CD4-positive, alpha-beta T cell (primary cell): ENCODE measurements at regions not wholly inside any gene's neighbourhood (a gene's known extent, or its start where the extent isn't known, plus 50 kb on each side); places are given as distances from the start of the nearest gene placed in this dataset.

Experiments used
- ATAC-seq: fragments of 200-7000 bp; cut with Tn5 transposase; one replicate; pipeline ENCODE4 v1.10.0; 2022; ENCODE audit warnings: mild to moderate bottlenecking; ENCODE audit not compliant: poor library complexity
- CTCF ChIA-PET: fragments of 350-600 bp; sonication (Branson Sonifier 250); formaldehyde crosslinking; loops from one replicate; lab custom pipeline; 2021; ENCODE audit warnings: antibody characterized with exemption, inconsistent platforms; lab: Charles Lee
- POLR2A ChIA-PET: fragments of 350-600 bp; sonication (Branson Sonifier 250); formaldehyde crosslinking; loops from one replicate; lab custom pipeline; 2021; ENCODE audit warnings: antibody characterized with exemption, inconsistent platforms; lab: Charles Lee
- DNase-seq, 14 experiments: peaks; one replicate each; pipeline ENCODE4 v3.0.0-alpha.2; 2013 to 2020; ENCODE audit warnings: mixed read lengths in 2 of 14
- H3K27ac ChIP-seq, 2 donors: one replicate each; pipeline versions ENCODE4 v1.5.1 to v1.7.0; 2013; ENCODE audit warnings: low read length in 2 of 2, low read depth in 1 of 2, mild to moderate bottlenecking in 1 of 2
- H3K27me3 ChIP-seq, 2 experiments: 1 replicate in 1 of 2; 2 replicates in 1 of 2; pipeline versions ENCODE4 v1.6.1 to v1.7.0; 2013; ENCODE audit warnings: low read length in 2 of 2, control low read depth in 1 of 2, mild to moderate bottlenecking in 1 of 2, moderate library complexity in 1 of 2; ENCODE audit not compliant: insufficient read depth in 2 of 2, control insufficient read depth in 1 of 2
- H3K36me3 ChIP-seq: one replicate; pipeline ENCODE4 v1.6.1; 2013; ENCODE audit warnings: low read length, control low read depth; ENCODE audit not compliant: insufficient read depth
- H3K4me1 ChIP-seq: one replicate; pipeline ENCODE4 v1.6.1; 2013; ENCODE audit warnings: low read length, control low read depth; ENCODE audit not compliant: insufficient read depth
- H3K4me3 ChIP-seq: one replicate; pipeline ENCODE4 v1.5.1; 2013; ENCODE audit warnings: mild to moderate bottlenecking, low read length, moderate library complexity
- H3K9me3 ChIP-seq, 2 experiments: 1 replicate in 1 of 2; 2 replicates in 1 of 2; pipeline versions ENCODE4 v1.6.1 to v1.7.0; 2013; ENCODE audit warnings: low read length in 2 of 2, mild to moderate bottlenecking in 2 of 2, control low read depth in 1 of 2, moderate library complexity in 1 of 2; ENCODE audit not compliant: control insufficient read depth in 1 of 2, insufficient read depth in 1 of 2
- H3K27ac Mint-ChIP-seq: one replicate; pipeline ENCODE4 v1.8.0; 2020; ENCODE audit warnings: mixed read lengths
- H3K27me3 Mint-ChIP-seq: one replicate; pipeline ENCODE4 v1.8.0; 2021; ENCODE audit warnings: mixed read lengths
- H3K36me3 Mint-ChIP-seq: one replicate; pipeline ENCODE4 v1.8.0; 2021; ENCODE audit warnings: low read depth, mixed read lengths
- H3K4me1 Mint-ChIP-seq: one replicate; pipeline ENCODE4 v1.8.0; 2021; ENCODE audit warnings: low read depth, mixed read lengths
- H3K4me3 Mint-ChIP-seq: one replicate; pipeline ENCODE4 v1.8.0; 2020; ENCODE audit warnings: mild to moderate bottlenecking, mixed read lengths
- H3K9me3 Mint-ChIP-seq: one replicate; pipeline ENCODE4 v1.8.0; 2020; ENCODE audit warnings: mixed read lengths
- intact Hi-C, 2 experiments: fragments of 100-400 bp; cut with DNase I in 1 of 2; cut with micrococcal nuclease in 1 of 2; formaldehyde crosslinking; loops; one replicate each; pipeline versions ENCODE4 v1.15.1 to v1.9.0; 2023 to 2025; cut with DNase I, micrococcal nuclease
- TF ChIP-seq, protein P1 (sequence below): fragments of 200-600 bp; IDR thresholded peaks from one replicate; pipeline ENCODE4 v1.8.0; 2022; ENCODE audit warnings: antibody characterized with exemption, mild to moderate bottlenecking

DNA sequence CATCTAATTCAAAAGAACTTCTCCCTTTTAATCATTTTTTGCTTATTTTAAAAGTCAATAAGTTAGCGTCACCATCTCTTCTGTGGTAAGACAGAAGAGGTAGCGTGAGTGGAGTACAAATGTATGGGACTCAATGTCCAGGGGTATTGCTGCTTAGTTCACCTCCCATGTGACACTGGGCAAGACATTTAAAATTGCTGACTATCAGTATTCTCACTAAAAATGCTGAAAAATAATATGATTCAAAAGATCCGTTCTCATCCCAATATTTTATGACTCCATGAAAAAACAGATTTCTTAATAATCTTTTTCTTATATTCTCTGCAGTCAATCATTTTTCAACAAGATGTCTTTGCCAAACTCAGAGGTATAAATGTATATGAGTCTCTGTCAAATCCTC, 68.1 kb upstream of the LRRC4C start:
- Mint-ChIP-seq H3K4me3 (no peak overlapping the region), H3K9me3 (peaks cover 9% of the 10 kb centered on the region), H3K36me3 (no peaks in the 10 kb centered on the region), H3K4me1 (no peaks in the 10 kb centered on the region), H3K27me3 (no peaks in the 10 kb centered on the region), H3K27ac (no peak overlapping the region)
- no peaks in the 10 kb centered on the region for H3K36me3 ChIP-seq
- ChIA-PET CTCF (no interaction called here), POLR2A (no interaction called here)
- DNase-seq (no peak), ATAC-seq (no peak)
- intact Hi-C loops: no loop called here
- no peaks in the 10 kb centered on the region for H3K4me1 ChIP-seq
- peaks cover 0 to 13% of the 10 kb centered on the region in 2 experiments for H3K9me3 ChIP-seq
- TF ChIP-seq, protein P1, sequence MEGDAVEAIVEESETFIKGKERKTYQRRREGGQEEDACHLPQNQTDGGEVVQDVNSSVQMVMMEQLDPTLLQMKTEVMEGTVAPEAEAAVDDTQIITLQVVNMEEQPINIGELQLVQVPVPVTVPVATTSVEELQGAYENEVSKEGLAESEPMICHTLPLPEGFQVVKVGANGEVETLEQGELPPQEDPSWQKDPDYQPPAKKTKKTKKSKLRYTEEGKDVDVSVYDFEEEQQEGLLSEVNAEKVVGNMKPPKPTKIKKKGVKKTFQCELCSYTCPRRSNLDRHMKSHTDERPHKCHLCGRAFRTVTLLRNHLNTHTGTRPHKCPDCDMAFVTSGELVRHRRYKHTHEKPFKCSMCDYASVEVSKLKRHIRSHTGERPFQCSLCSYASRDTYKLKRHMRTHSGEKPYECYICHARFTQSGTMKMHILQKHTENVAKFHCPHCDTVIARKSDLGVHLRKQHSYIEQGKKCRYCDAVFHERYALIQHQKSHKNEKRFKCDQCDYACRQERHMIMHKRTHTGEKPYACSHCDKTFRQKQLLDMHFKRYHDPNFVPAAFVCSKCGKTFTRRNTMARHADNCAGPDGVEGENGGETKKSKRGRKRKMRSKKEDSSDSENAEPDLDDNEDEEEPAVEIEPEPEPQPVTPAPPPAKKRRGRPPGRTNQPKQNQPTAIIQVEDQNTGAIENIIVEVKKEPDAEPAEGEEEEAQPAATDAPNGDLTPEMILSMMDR: no peak
- no peak overlapping the region for H3K4me3 ChIP-seq
- no peaks in the 10 kb centered on the region for H3K27me3 ChIP-seq
- no peak overlapping the region for H3K27ac ChIP-seq

DNA sequence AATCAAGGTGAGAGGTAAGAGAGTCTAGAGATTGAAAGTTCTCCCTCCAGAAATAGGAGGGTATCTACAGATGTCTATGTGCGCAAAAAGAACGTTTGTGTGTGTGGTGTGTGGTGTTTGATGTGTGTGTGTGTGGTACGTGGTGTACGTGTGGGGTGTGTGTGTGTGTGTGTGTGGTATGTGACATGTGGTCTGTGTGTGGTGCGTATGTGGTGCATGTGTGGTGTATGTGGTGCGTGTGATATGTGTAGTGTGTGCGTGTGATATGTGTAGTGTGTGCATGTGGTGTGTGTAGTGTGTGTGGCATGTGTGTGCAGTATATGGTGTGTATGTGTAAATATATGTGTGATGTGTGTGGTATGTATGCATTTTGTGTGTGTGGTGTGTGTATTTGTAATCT, 73.0 kb upstream of the LRRC4C start:
- no peak overlapping the region for H3K4me3 ChIP-seq
- Mint-ChIP-seq H3K36me3 (no peaks in the 10 kb centered on the region), H3K27ac (no peak overlapping the region), H3K4me3 (no peak overlapping the region), H3K27me3 (no peaks in the 10 kb centered on the region), H3K9me3 (peaks cover 6% of the 10 kb centered on the region), H3K4me1 (no peaks in the 10 kb centered on the region)
- H3K36me3 ChIP-seq: no peaks in the 10 kb centered on the region
- intact Hi-C loops: no loop called here
- H3K27ac ChIP-seq: no peak overlapping the region
- H3K27me3 ChIP-seq: no peaks in the 10 kb centered on the region
- H3K4me1 ChIP-seq: no peaks in the 10 kb centered on the region
- TF ChIP-seq, protein P1: no peak
- peaks cover 0 to 13% of the 10 kb centered on the region in 2 experiments for H3K9me3 ChIP-seq
- POLR2A ChIA-PET: no interaction called here
- CTCF ChIA-PET: no interaction called here
- no peak for DNase-seq
- ATAC-seq: no peak

DNA sequence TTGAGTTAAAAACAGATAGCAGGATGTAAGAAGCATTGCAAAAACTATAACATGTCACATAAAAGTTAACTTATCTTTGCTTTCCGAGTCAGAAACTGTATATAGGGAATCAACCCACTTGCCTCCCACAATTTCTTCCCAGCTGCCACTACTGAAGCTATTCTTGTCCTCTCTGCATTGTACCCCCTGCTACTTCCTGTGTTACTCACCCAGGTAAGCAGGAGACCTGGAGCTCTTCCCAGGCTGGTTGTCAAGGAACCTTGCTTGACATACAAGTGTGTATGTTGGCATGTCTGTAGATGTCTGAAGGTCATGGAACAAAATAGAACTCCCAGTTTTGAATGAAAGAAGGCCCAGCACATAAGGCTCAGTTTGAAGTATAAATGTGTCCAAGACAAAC, 74.3 kb upstream of the LRRC4C start:
- no peaks in the 10 kb centered on the region for H3K36me3 ChIP-seq
- intact Hi-C loops: no loop called here
- ChIA-PET CTCF (no interaction called here), POLR2A (no interaction called here)
- Mint-ChIP-seq H3K9me3 (peaks cover 8% of the 10 kb centered on the region), H3K4me1 (no peaks in the 10 kb centered on the region), H3K27ac (no peak overlapping the region), H3K27me3 (no peaks in the 10 kb centered on the region), H3K4me3 (no peak overlapping the region), H3K36me3 (no peaks in the 10 kb centered on the region)
- no peaks in the 10 kb centered on the region for H3K27me3 ChIP-seq
- ATAC-seq (no peak), DNase-seq (no peak)
- TF ChIP-seq, protein P1: no peak
- peaks cover 0 to 14% of the 10 kb centered on the region in 2 experiments for H3K9me3 ChIP-seq
- no peak overlapping the region for H3K27ac ChIP-seq
- H3K4me3 ChIP-seq: no peak overlapping the region
- no peaks in the 10 kb centered on the region for H3K4me1 ChIP-seq
